GM10248 (cell line): ENCODE measurements at regions not wholly inside any gene's neighbourhood (a gene's known extent, or its start where the extent isn't known, plus 50 kb on each side); places are given as distances from the start of the nearest gene placed in this dataset.

Experiments used
- CTCF ChIA-PET: fragments of 300-600 bp; sonication (Branson Sonifier 250); formaldehyde crosslinking; extraction: SDS; loops from one replicate; lab custom pipeline; 2021; ENCODE audit warnings: antibody characterized with exemption; lab: Yijun Ruan, JAX
- POLR2A ChIA-PET: fragments of 350-650 bp; sonication (Branson Sonifier 250); formaldehyde crosslinking; extraction: SDS; loops from one replicate; lab custom pipeline; 2020; ENCODE audit warnings: antibody characterized with exemption; lab: Yijun Ruan, JAX
- DNase-seq: peaks from one replicate; pipeline ENCODE4 v3.0.0; 2012; ENCODE audit errors: extremely low spot score
- TF ChIP-seq, protein P1 (sequence below): IDR thresholded peaks from 2 replicates; pipeline ENCODE4 v1.5.1; 2012; ENCODE audit warnings: mild to moderate bottlenecking, low read depth; ENCODE audit errors: extremely low read depth, missing control alignments, control extremely low read depth

GRCh38 chr12:123078531-123079155 lies 72.2 kb downstream of the PITPNM2 start:
- TF ChIP-seq, protein P1, sequence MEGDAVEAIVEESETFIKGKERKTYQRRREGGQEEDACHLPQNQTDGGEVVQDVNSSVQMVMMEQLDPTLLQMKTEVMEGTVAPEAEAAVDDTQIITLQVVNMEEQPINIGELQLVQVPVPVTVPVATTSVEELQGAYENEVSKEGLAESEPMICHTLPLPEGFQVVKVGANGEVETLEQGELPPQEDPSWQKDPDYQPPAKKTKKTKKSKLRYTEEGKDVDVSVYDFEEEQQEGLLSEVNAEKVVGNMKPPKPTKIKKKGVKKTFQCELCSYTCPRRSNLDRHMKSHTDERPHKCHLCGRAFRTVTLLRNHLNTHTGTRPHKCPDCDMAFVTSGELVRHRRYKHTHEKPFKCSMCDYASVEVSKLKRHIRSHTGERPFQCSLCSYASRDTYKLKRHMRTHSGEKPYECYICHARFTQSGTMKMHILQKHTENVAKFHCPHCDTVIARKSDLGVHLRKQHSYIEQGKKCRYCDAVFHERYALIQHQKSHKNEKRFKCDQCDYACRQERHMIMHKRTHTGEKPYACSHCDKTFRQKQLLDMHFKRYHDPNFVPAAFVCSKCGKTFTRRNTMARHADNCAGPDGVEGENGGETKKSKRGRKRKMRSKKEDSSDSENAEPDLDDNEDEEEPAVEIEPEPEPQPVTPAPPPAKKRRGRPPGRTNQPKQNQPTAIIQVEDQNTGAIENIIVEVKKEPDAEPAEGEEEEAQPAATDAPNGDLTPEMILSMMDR = no peak
- no peak for DNase-seq
- ChIA-PET CTCF (no interaction called here), POLR2A (interaction anchor here (0.6 kb wide), 1 partner anchor 1919 kb away, joined by 7 read pairs; no protein-coding TSS in a partner anchor)

DNA sequence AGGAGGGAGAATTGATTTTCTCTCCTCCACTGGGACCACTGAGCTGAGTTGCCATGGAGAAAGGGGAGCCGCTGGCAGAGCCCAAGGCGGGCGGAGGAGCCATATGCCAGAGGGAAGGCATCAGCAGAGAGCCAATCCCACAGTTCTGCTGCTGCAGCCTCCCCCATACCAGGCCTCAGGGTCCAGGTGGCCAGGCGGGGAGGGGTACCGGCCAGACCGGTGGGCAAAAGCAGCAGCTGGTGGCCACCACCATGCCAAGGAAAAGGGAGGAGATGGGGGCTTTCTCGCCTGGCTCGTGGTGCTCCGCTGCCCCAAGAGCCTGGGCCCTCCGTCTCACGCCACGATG lies 72.8 kb downstream of the PITPNM2 start:
- CTCF ChIA-PET = interaction anchor here (1.6 to 1.8 kb wide), 2 partner anchors 17 to 160 kb away, joined by 4 to 5 read pairs; no protein-coding TSS in a partner anchor
- TF ChIP-seq, protein P1 = no peak
- POLR2A ChIA-PET = interaction anchor here (0.6 kb wide), 1 partner anchor 1919 kb away, joined by 7 read pairs; no protein-coding TSS in a partner anchor
- DNase-seq = no peak

DNA sequence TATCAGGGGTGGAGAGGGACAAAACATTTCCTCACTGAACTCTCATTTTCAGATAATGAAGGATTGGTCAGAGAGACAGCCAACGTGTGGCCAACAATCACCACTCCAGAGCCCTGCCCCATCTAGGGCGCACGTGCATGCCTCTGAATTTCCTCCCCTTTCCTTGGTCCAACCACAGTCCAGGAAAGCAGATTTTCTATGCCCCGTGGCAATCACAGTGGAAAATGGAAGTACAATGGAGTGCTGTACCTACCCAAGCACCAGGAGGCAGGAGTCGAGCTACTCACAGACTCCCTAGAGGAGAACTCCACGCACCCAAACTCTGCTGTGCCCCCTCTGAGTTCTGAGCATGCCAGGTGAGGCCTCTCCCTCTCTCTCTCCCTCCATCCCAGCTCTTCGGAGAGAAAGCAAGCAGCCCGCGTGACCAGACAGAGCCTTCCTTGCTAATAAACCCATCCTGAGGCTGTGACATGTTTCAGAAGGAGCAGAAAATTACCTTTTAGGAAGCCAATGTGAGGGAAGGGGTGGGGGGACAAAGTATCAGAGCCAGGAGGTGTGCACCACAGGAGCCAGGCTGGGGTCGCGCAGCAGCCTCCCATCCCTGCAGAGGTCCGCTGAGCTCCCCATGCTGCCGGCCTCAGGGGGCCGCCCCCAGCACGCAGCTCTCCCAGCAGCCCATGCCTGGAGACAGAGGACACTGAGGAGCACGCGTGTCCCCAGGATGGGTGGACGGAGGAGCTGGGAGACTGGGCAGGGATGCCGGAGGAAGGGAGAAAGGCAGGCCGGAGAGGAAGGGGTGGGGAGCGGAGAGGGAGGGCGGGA lies 73.4 kb downstream of the PITPNM2 start:
- TF ChIP-seq, protein P1 = no peak
- ChIA-PET POLR2A (interaction anchor here (0.6 kb wide), 1 partner anchor 1920 kb away, joined by 7 read pairs; no protein-coding TSS in a partner anchor), CTCF (interaction anchor here (1.5 to 1.8 kb wide), 3 partner anchors 9 to 160 kb away, joined by 4 to 5 read pairs (median 4); no protein-coding TSS in a partner anchor)
- no peak for DNase-seq

DNA sequence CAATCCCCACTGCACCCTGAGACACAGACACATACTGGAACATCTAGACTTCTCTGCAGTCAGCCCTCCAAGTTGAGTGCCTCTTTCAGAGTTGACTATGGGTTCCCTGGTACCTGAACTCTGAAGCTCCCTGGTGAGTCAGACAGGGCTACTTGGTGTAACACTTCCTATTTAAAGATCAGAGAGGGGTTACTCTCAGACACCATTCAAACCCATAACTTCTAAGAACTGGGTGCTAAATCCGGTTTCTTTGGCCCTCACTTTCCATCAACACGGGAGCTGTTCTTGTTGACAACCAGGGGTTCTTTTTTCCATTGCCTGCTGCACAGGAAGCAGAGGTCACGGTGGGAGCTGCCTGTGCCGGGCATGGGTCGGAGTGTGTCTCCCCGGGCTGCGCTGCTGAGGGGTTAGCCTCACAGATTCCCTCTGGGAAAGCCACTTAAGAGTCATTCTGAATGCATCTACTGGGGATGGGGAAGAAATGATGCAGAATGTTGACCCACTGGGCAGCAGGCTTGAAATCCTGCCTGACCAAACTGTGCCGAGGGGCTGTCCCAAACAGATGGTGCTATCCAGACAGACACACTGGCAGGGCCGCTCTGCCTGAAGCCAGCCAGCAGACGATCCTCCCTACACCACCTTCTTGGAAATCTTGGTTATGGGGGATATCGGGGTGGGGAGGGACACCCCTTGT lies 74.1 kb downstream of the PITPNM2 start:
- ChIA-PET CTCF (interaction anchor here (1.5 to 1.8 kb wide), 3 partner anchors 10 to 161 kb away, joined by 4 to 5 read pairs (median 4); no protein-coding TSS in a partner anchor), POLR2A (no interaction called here)
- peak; percentile 69 for DNase-seq
- TF ChIP-seq, protein P1 = no peak

DNA sequence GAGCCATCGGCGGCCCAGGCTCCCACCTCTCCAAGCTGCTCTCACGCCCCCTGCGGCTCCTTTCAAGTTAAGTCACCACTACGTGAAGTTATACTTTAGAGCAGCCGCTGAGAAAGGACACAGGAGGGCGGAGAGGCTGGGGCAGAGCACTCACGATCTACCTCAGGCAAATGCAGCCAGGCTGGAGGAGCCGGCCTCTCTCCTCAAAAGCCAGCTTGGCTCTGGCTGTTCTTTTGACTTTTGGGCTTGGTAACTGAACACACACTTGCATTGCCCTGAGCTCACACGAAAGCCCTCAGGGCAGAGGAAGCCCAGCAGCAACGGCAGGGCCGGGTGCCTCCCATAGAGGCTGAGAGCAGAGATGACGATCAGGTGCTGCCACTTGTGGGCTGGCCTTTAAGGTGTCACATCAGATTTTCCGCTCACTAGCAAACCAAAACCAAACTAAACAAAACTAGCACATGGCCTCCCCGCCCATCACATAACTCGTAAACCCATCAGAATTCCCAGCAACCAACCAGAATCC lies 75.2 kb downstream of the PITPNM2 start:
- TF ChIP-seq, protein P1 = no peak
- CTCF ChIA-PET = interaction anchor here (0.8 to 2.1 kb wide), 6 partner anchors 10 to 43 kb away, joined by 3 to 10 read pairs (median 3); no protein-coding TSS in a partner anchor
- POLR2A ChIA-PET = no interaction called here
- DNase-seq = peak; percentile 75

GRCh38 chr12:123075087-123075645 lies 75.7 kb downstream of the PITPNM2 start:
- POLR2A ChIA-PET = interaction anchor here (0.9 kb wide), 1 partner anchor 157 kb away, joined by 3 read pairs; the partner anchor contains the start of gene MPHOSPH9
- CTCF ChIA-PET = interaction anchor here (0.8 to 2.1 kb wide), 7 partner anchors 10 to 42 kb away, joined by 3 to 10 read pairs (median 3); no protein-coding TSS in a partner anchor
- TF ChIP-seq, protein P1 = no peak
- DNase-seq = no peak
